Naive B cell (primary cell): ENCODE measurements at regions not wholly inside any gene's neighbourhood (a gene's known extent, or its start where the extent isn't known, plus 50 kb on each side); places are given as distances from the start of the nearest gene placed in this dataset.

Experiments
- ATAC-seq, 2 donors: fragments of 150-1000 bp; cut with Tn5 transposase; 2 replicates each; pipeline ENCODE4 v1.10.0; 2021; ENCODE audit warnings: low read depth in 2 of 2, mild to moderate bottlenecking in 2 of 2, moderate library complexity in 2 of 2
- DNase-seq: peaks from one replicate; pipeline ENCODE4 v3.0.0; 2022
- H3K27ac Mint-ChIP-seq, 6 donors: one replicate each; pipeline ENCODE4 v1.8.0; 2020 to 2022; ENCODE audit warnings: mild to moderate bottlenecking in 6 of 6, mixed read lengths in 6 of 6, moderate library complexity in 5 of 6, inconsistent platforms in 2 of 6
- H3K27me3 Mint-ChIP-seq, 3 donors: one replicate each; pipeline ENCODE4 v1.8.0; 2021 to 2022; ENCODE audit warnings: mixed read lengths in 3 of 3, mild to moderate bottlenecking in 1 of 3
- H3K36me3 Mint-ChIP-seq, 2 donors: one replicate each; pipeline ENCODE4 v1.8.0; 2020 to 2022; ENCODE audit warnings: mixed read lengths in 2 of 2, inconsistent platforms in 1 of 2, mild to moderate bottlenecking in 1 of 2
- H3K4me1 Mint-ChIP-seq, 3 donors: one replicate each; pipeline ENCODE4 v1.8.0; 2020 to 2022; ENCODE audit warnings: mixed read lengths in 3 of 3, inconsistent platforms in 1 of 3, mild to moderate bottlenecking in 1 of 3, moderate library complexity in 1 of 3
- H3K4me3 Mint-ChIP-seq, 8 donors: one replicate each; pipeline ENCODE4 v1.8.0; 2020 to 2022; ENCODE audit warnings: mild to moderate bottlenecking in 8 of 8, mixed read lengths in 8 of 8, moderate library complexity in 8 of 8, inconsistent platforms in 2 of 8
- H3K9me3 Mint-ChIP-seq, 7 donors: one replicate each; pipeline ENCODE4 v1.8.0; 2020 to 2022; ENCODE audit warnings: mixed read lengths in 7 of 7, mild to moderate bottlenecking in 5 of 7, inconsistent platforms in 2 of 7, moderate library complexity in 1 of 7

DNA sequence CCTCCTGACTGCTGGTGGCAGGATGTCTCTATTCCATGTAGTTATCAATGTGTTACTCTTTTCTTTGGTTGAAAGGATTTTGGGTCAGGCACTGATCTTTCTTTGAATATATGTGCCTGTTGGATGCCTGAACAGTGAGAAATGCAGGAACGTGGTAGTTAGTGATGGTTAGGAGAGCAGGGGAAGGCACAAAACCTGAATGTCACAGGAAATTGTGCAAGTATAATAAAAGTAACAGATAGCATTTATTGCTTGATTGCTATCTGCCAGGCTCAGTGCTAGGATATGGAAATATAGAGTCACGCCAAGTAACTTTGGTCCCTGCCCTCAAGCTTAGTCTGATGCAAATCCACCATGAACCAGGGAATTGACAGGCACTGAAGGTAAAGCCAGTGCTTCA is 219.8 kb upstream of the FAT1 start:
- Mint-ChIP-seq H3K27ac (no peak overlapping the region), H3K36me3 (no peaks in the 10 kb centered on the region), H3K27me3 (no peaks in the 10 kb centered on the region), H3K9me3 (peaks cover 0 to 26% (median 3%) of the 10 kb centered on the region in 7 donors), H3K4me3 (no peak overlapping the region), H3K4me1 (no peaks in the 10 kb centered on the region)
- no peak for DNase-seq
- ATAC-seq: no peak

DNA sequence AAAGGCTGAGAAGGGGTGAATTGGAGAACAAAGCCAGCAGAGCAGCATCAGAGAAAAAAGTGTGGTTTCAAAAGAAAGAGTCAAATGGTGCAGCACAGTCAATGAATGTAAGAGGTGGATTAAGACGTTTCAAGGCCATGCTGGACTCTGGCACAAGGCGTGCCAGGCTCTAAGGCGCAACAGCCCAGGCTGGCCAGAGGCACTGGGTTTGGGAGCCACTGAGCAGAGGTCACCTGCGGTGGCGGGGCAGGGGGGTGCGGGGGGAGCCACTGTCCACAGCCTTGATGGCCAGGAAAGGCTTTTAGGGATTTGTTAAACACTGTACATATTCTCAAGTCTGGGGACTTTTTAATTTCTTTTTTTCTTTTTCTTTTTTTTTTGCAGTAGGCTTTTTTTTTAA is 222.5 kb upstream of the FAT1 start:
- no peak for DNase-seq
- H3K36me3 Mint-ChIP-seq: no peaks in the 10 kb centered on the region
- H3K4me1 Mint-ChIP-seq: no peaks in the 10 kb centered on the region
- H3K9me3 Mint-ChIP-seq: peaks cover 0 to 26% (median 3%) of the 10 kb centered on the region in 7 donors
- no peaks in the 10 kb centered on the region for H3K27me3 Mint-ChIP-seq
- no peak overlapping the region for H3K27ac Mint-ChIP-seq
- no peak overlapping the region for H3K4me3 Mint-ChIP-seq
- no peak for ATAC-seq

GRCh38 chr4:186946682-186947294 is 223.1 kb upstream of the FAT1 start:
- Mint-ChIP-seq H3K27ac (peak overlapping the region in 1 of 6 donors; percentile 16), H3K9me3 (peaks cover 0 to 26% (median 3%) of the 10 kb centered on the region in 7 donors), H3K4me3 (no peak overlapping the region), H3K36me3 (no peaks in the 10 kb centered on the region), H3K4me1 (no peaks in the 10 kb centered on the region), H3K27me3 (no peaks in the 10 kb centered on the region)
- DNase-seq (no peak), ATAC-seq (no peak)

GRCh38 chr4:186948361-186949242 is 224.9 kb upstream of the FAT1 start:
- Mint-ChIP-seq H3K4me3 (no peak overlapping the region), H3K27ac (no peak overlapping the region), H3K27me3 (no peaks in the 10 kb centered on the region), H3K4me1 (no peaks in the 10 kb centered on the region), H3K36me3 (no peaks in the 10 kb centered on the region), H3K9me3 (peaks cover 0 to 21% (median 2%) of the 10 kb centered on the region in 7 donors)
- no peak for DNase-seq
- no peak for ATAC-seq

GRCh38 chr4:186949847-186950246 is 226.2 kb upstream of the FAT1 start:
- Mint-ChIP-seq H3K4me3 (no peak overlapping the region), H3K9me3 (peaks cover 0 to 15% (median 0%) of the 10 kb centered on the region in 7 donors), H3K27me3 (no peaks in the 10 kb centered on the region), H3K4me1 (no peaks in the 10 kb centered on the region), H3K36me3 (no peaks in the 10 kb centered on the region), H3K27ac (no peak overlapping the region)
- ATAC-seq: no peak
- DNase-seq: no peak

DNA sequence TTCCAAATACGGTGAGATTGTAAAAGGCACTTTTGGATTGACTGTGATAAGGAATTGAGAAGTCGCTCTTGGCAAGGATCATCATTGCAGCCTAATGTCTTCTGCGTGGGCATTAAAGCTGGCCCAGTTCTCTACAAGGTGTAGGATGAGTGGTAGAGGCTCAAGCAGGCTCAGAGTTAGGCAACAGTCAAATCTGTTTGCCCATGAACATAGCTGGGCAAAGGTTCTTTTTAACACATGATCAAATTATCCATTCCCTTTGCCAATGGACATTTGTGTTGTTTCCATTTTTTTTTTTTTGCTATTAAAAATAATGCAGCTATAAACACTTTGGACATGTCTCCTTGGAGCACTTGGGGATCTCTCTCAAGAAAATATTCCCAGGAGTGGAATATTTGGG is 229.1 kb upstream of the FAT1 start:
- H3K4me3 Mint-ChIP-seq: no peak overlapping the region
- ATAC-seq (no peak), DNase-seq (no peak)
- peaks cover 0 to 7% (median 0%) of the 10 kb centered on the region in 7 donors for H3K9me3 Mint-ChIP-seq
- H3K27ac Mint-ChIP-seq: no peak overlapping the region
- no peaks in the 10 kb centered on the region for H3K36me3 Mint-ChIP-seq
- no peaks in the 10 kb centered on the region for H3K27me3 Mint-ChIP-seq
- H3K4me1 Mint-ChIP-seq: no peaks in the 10 kb centered on the region

- Mint-ChIP-seq H3K27me3 (no peaks in the 10 kb centered on the region), H3K4me1 (no peaks in the 10 kb centered on the region), H3K36me3 (no peaks in the 10 kb centered on the region), H3K9me3 (peaks cover 0 to 7% (median 3%) of the 10 kb centered on the region in 7 donors), H3K27ac (no peak overlapping the region), H3K4me3 (no peak overlapping the region)
- ATAC-seq: no peak
- DNase-seq: no peak
Measured at GRCh38 chr4:186953599-186954260, 230.1 kb upstream of the FAT1 start.

DNA sequence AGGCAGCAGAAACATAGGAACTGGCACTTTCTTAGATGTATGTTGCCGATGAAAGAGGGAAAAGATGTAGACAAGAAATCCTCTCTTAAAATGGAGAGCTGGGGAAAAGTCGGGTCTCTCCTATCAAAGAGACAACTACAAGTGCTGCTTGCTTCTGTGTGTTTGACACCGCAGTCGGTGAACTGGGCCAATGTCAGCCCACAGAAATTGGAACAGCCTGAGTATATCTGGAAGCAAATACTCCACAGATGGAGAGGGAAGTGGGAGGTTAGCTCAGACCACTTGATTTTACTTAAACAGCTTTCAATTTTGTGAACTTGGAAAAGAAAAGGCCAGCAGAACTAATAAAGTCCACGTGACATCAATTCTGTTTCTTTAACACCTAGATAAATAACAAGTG is 230.9 kb upstream of the FAT1 start:
- no peaks in the 10 kb centered on the region for H3K27me3 Mint-ChIP-seq
- H3K4me1 Mint-ChIP-seq: no peaks in the 10 kb centered on the region
- DNase-seq (no peak), ATAC-seq (no peak)
- H3K4me3 Mint-ChIP-seq: no peak overlapping the region
- H3K9me3 Mint-ChIP-seq: peaks cover 0 to 7% (median 3%) of the 10 kb centered on the region in 7 donors
- H3K27ac Mint-ChIP-seq: no peak overlapping the region
- H3K36me3 Mint-ChIP-seq: no peaks in the 10 kb centered on the region

- Mint-ChIP-seq H3K4me1 (no peaks in the 10 kb centered on the region), H3K4me3 (no peak overlapping the region), H3K9me3 (peaks cover 0 to 7% (median 3%) of the 10 kb centered on the region in 7 donors), H3K36me3 (no peaks in the 10 kb centered on the region), H3K27me3 (no peaks in the 10 kb centered on the region), H3K27ac (no peak overlapping the region)
- no peak for ATAC-seq
- no peak for DNase-seq
Measured at GRCh38 chr4:186954956-186955355, 231.3 kb upstream of the FAT1 start.

DNA sequence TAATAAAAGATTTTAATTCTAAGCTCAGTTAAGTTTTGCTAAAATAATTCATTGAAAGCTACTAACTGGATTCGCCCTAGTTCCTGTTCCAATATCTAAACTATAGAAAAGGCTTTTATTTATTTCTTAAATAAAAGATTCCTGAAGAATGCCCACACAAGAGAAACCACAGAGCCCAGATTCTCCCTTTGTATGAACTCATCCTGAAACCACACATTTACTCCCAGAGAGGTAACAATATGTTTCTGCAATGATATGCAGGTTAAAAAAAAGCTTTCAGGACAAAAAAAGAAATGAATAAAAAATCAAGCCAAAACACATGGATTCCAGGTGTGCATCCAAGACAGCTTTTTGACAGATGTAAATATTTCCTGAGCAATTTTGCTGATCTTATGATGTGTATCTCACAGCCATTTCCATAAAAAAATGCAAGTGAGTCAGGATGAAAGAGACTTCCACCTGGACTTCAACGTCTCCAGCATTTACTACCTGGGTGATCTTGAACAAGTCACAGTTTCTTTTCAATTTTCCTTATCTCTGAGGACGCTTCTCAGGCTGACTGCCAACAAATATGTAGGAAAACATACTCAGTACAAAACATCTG is 234.4 kb upstream of the FAT1 start:
- Mint-ChIP-seq H3K27me3 (no peaks in the 10 kb centered on the region), H3K9me3 (peaks cover 0 to 7% (median 3%) of the 10 kb centered on the region in 7 donors), H3K4me1 (no peaks in the 10 kb centered on the region), H3K36me3 (no peaks in the 10 kb centered on the region), H3K27ac (no peak overlapping the region), H3K4me3 (no peak overlapping the region)
- DNase-seq (no peak), ATAC-seq (no peak)

- H3K27ac Mint-ChIP-seq: no peak overlapping the region
- ATAC-seq (no peak), DNase-seq (no peak)
- no peak overlapping the region for H3K4me3 Mint-ChIP-seq
- H3K27me3 Mint-ChIP-seq: no peaks in the 10 kb centered on the region
- no peaks in the 10 kb centered on the region for H3K4me1 Mint-ChIP-seq
- H3K9me3 Mint-ChIP-seq: peaks cover 0 to 6% (median 3%) of the 10 kb centered on the region in 7 donors
- no peaks in the 10 kb centered on the region for H3K36me3 Mint-ChIP-seq
Measured at GRCh38 chr4:186958726-186959350, 235.2 kb upstream of the FAT1 start.

DNA sequence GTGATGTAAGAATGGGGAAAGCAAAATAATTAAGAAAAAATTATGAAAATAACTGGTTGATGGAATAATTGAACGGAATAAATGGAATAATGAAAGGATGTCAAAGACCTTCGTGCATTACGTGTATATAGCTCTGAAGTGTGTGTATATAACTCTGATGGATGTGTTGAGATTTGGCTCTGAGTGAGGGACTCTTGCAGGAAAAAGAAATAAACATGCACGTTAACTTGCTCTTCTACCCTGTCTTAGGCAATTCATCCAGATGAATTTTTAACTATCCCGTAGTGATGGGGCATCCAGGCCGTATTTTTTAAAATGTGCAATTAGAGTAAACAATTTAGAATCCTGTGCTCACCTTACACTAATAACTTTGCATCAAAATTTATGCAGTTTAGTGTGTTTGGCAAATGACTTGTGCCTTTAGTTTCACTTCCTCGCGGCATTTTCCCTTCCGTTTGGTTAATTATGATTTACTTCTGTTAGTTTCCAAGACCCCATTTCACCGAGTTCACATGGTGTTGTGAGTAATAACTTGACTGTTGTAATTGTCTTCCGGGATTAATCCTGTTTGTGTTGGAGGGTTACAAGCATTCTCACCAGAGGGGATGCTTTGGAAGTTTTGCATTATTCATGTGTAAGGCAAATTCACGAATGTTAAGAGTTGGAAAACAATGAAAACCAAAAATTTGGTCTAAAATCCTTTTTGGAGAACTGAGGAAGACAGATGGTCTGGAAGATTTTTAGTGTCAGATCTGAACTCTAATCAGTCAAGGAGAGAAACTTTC is 256.5 kb upstream of the FAT1 start:
- no peak overlapping the region for H3K4me3 Mint-ChIP-seq
- no peaks in the 10 kb centered on the region for H3K4me1 Mint-ChIP-seq
- H3K27ac Mint-ChIP-seq: no peak overlapping the region
- peaks cover 0 to 8% (median 5%) of the 10 kb centered on the region in 7 donors for H3K9me3 Mint-ChIP-seq
- DNase-seq (no peak), ATAC-seq (no peak)
- H3K27me3 Mint-ChIP-seq: no peaks in the 10 kb centered on the region
- no peaks in the 10 kb centered on the region for H3K36me3 Mint-ChIP-seq

DNA sequence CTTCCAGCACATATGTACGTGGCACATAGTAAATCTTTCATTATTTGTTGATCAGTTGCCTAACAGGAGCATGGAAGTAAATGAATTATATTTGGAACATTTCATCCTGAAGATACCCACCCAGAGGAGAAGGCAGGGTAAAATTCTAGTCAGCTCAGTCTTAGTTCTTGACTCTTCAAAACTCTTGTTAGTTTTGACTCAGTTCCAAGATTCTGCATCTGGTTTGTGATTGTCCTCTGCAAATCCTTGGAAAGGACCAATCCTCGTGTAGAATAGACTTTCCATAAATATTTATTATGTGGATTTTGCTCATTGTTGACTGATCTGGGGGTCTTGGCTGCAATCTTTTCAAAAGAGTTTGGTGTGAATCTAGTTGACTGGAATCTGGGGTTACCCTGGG is 257.5 kb upstream of the FAT1 start:
- DNase-seq (no peak), ATAC-seq (no peak)
- Mint-ChIP-seq H3K9me3 (peaks cover 1 to 10% (median 5%) of the 10 kb centered on the region in 7 donors), H3K27ac (no peak overlapping the region), H3K27me3 (no peaks in the 10 kb centered on the region), H3K4me1 (no peaks in the 10 kb centered on the region), H3K36me3 (no peaks in the 10 kb centered on the region), H3K4me3 (no peak overlapping the region)
